Large intestine (tissue), 3 donors: ENCODE measurements at regions not wholly inside any gene's neighbourhood (a gene's known extent, or its start where the extent isn't known, plus 50 kb on each side); places are given as distances from the start of the nearest gene placed in this dataset.

ENCODE experiments used
- DNase-seq, 2 donors: peaks; one replicate each; pipeline versions ENCODE4 v3.0.0 to v3.0.0-alpha.2; 2013
- H3K27ac ChIP-seq: one replicate; pipeline ENCODE4 v1.5.1; 2013; ENCODE audit warnings: low read length
- H3K27me3 ChIP-seq: 2 replicates; pipeline ENCODE4 v1.6.1; 2013; ENCODE audit warnings: low read length; ENCODE audit not compliant: control insufficient read depth, insufficient read depth
- H3K36me3 ChIP-seq: 2 replicates; pipeline ENCODE4 v1.6.1; 2013; ENCODE audit warnings: low read length; ENCODE audit not compliant: control insufficient read depth, insufficient read depth
- H3K4me1 ChIP-seq: one replicate; pipeline ENCODE4 v1.6.1; 2013; ENCODE audit warnings: low read length; ENCODE audit not compliant: control insufficient read depth, insufficient read depth
- H3K4me3 ChIP-seq: one replicate; pipeline ENCODE4 v1.5.1; 2013; ENCODE audit warnings: low read length
- H3K9me3 ChIP-seq: one replicate; pipeline ENCODE4 v1.6.1; 2013; ENCODE audit warnings: mild to moderate bottlenecking, low read depth, low read length, moderate library complexity; ENCODE audit not compliant: control insufficient read depth
- WGBS: methylation state at CpG from one replicate; pipeline ENCODE4 v1.1.5; 2013; ENCODE audit warnings: low lambda C conversion rate; ENCODE audit not compliant: insufficient coverage; 5-methylcytosine and 5-hydroxymethylcytosine counted together

DNA sequence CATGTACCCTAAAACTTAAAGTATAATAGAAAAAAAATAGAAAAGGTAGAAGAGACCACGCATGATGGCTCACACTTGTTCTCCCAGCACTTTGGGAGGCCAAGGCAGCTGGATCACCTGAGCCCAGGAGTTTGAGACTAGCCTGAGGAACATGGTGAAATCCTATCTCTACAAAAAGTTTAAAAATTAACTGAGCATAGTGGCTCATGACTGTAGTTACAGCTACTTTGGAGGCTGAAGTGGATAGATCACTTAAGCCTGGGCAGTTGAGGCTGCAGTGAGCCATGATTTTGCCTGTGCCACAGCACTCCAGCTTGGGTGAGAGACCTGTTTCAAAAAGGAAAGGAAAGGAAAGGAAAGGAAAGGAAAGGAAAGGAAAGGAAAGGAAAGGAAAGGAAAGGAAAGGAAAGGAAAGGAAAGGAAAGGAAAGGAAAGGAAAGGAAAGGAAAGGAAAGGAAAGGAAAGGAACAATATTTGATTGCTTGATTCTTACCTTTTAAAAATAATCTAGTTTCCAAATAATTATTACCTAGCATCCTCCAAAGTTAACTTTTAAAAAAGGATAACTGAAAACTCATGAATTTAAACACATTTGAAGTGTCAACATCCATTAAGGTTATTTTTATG lies 99.9 kb upstream of the PAX6 start:
- no peak for DNase-seq
- Histone ChIP-seq H3K4me3 (no peak overlapping the region), H3K27ac (no peak overlapping the region), H3K27me3 (no peaks in the 10 kb centered on the region), H3K36me3 (no peaks in the 10 kb centered on the region), H3K9me3 (no peaks in the 10 kb centered on the region), H3K4me1 (no peaks in the 10 kb centered on the region)
- 60% methylated on average over 1 of the region's 1 CpG for WGBS

DNA sequence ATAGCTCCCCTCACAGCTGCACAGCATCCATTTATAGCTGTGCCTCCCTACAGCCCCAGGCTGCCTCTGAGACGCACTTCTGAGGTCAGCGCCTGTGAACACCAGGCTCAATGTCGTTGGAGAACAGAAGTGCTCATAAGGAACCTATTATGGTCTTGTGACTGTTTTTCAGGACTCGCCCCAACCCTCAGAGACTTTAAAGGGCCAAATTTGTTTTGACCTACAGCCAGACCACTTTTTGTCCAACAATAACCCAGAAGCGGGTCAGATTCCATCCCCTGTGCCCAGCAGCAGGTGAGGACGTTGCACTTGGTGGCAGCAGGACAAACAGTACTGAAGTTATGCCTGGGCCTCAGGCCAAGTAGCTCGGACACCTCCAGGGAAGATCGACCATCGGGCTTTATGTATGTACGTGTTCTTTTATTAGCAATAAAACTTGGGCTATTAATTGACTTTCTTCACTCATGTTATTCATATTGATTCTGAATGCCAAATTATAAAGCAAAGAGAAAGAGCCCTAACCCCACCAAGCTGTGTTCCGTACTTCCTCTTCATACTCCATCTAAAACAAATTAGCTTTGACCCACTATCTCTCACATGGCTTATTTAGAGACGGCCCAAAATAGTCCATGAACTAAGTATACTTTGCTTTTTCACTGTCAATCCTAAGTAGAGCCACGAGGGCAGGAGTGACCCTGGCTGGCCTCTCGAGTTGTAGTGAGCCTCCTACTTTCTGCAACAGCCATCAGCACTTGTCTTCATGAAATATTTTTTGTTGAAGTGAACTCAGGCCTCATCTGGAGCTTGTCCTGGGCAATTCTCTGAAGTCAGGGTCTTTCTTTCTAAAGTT lies 92.3 kb upstream of the PAX6 start:
- no peak for DNase-seq
- WGBS: no CpG with 5 or more reads among the region's 14 CpGs
- no peak overlapping the region for H3K27ac ChIP-seq
- no peaks in the 10 kb centered on the region for H3K4me1 ChIP-seq
- no peak overlapping the region for H3K4me3 ChIP-seq
- no peaks in the 10 kb centered on the region for H3K9me3 ChIP-seq
- no peaks in the 10 kb centered on the region for H3K36me3 ChIP-seq
- H3K27me3 ChIP-seq: no peaks in the 10 kb centered on the region

DNA sequence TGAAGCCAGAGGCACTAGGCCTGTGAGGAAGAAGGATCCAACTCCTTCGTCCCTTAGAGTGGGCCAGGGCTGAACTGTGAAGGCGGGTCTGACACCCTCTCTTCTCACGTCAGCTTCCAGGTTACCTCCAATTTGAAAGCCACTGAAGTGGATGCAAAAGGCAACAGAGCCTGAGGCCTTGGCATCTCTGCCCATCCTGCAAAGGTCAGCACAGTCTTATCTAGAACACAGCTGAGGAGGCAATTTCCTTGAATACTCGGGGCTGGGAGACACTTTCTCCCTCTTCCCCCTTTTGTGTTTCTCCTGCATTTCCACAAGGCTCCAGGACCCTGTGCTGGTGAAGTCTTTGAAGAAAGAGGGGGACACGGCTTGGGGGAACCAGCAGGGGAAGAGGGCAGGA lies 91.6 kb upstream of the PAX6 start:
- H3K27ac ChIP-seq: no peak overlapping the region
- H3K4me1 ChIP-seq: no peaks in the 10 kb centered on the region
- no CpG with 5 or more reads among the region's 5 CpGs for WGBS
- no peak overlapping the region for H3K4me3 ChIP-seq
- no peak for DNase-seq
- H3K36me3 ChIP-seq: no peaks in the 10 kb centered on the region
- no peaks in the 10 kb centered on the region for H3K9me3 ChIP-seq
- no peaks in the 10 kb centered on the region for H3K27me3 ChIP-seq

DNA sequence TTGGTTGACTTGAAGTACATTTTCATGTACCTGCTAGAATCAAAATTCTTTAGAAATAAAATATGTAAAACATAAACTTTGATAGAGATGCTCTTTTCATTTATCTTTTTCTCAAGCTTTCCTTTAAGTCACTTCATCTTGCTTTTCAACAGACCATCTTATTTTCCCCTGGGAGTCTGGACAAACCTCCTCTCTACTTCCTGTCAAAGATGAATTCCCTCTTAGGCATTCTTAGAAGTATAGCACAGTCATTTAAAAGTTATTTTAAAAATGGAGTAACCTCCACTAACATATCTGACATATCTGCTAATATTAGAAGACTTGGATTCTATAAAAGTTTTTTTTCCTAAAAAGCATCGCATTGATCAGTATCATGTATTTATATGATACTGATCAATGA lies 84.8 kb upstream of the PAX6 start:
- DNase-seq: no peak
- no peaks in the 10 kb centered on the region for H3K4me1 ChIP-seq
- no peaks in the 10 kb centered on the region for H3K27me3 ChIP-seq
- no peak overlapping the region for H3K4me3 ChIP-seq
- no peaks in the 10 kb centered on the region for H3K36me3 ChIP-seq
- WGBS: 80% methylated on average over 1 of the region's 1 CpG
- H3K9me3 ChIP-seq: no peaks in the 10 kb centered on the region
- no peak overlapping the region for H3K27ac ChIP-seq

DNA sequence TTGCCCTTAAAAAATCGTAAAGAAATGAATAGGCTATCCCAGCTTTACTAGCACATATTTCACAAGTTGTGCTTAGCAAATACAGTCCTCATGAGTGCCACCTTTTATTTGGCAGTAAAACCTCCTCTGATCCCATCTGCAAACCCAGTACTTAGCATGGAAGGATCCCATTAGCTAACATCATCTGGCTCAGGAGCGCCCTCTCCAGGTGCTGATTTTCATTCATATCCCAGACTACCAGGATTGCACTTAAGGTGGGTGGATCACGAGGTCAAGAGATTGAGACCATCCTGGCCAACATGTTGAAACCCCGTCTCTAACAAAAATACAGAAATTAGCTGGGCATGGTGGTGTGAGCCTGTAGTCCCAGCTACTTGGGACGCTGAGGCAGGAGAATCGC lies 76.1 kb upstream of the PAX6 start:
- DNase-seq: no peak
- H3K4me1 ChIP-seq: no peaks in the 10 kb centered on the region
- 17% methylated on average over 1 of the region's 6 CpGs for WGBS
- peaks cover 3% of the 10 kb centered on the region for H3K27me3 ChIP-seq
- H3K36me3 ChIP-seq: no peaks in the 10 kb centered on the region
- H3K27ac ChIP-seq: no peak overlapping the region
- H3K4me3 ChIP-seq: no peak overlapping the region
- H3K9me3 ChIP-seq: no peaks in the 10 kb centered on the region

DNA sequence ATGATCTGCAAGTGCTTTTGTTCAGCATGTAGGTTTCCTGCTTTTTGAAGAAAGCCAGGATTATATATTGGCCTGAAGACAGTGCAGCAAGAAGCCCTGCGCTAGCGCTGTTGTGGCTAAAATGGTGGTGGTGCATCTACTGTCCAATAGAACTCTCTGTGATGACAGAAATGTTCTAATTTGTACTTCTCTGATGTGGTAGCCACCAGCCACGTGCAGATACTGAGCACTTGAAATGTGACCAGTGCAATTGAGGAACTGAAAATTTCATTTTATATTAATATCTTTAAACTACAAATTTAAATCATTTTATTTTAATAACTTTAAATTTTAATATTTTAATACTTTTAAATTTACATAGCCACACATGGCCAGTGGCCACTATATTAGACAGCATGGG lies 73.0 kb upstream of the PAX6 start:
- Histone ChIP-seq H3K4me3 (no peak overlapping the region), H3K9me3 (no peaks in the 10 kb centered on the region), H3K4me1 (no peaks in the 10 kb centered on the region), H3K27ac (no peak overlapping the region), H3K27me3 (peaks cover 3% of the 10 kb centered on the region), H3K36me3 (no peaks in the 10 kb centered on the region)
- WGBS: no CpG with 5 or more reads among the region's 3 CpGs
- DNase-seq: no peak

DNA sequence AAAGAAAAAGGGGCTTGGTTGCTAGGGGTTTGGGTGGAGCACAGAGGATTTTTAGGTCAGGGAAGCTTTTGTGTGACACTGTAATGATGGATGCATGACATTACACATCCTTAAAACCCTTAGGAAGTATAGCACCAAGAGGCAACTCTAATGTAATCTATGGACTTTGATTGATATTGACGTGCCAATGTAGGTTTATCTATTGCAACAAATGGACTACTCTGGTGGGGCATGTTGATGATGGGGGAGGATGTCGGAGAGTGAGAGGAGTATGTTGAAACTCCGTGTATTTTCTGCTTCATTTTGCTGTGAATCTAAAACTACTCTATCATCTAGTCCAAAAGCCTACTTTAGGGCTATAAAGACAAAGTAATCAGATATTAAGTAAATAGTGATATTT lies 72.3 kb upstream of the PAX6 start:
- H3K4me3 ChIP-seq: no peak overlapping the region
- WGBS: 83% methylated on average over 1 of the region's 3 CpGs

DNA sequence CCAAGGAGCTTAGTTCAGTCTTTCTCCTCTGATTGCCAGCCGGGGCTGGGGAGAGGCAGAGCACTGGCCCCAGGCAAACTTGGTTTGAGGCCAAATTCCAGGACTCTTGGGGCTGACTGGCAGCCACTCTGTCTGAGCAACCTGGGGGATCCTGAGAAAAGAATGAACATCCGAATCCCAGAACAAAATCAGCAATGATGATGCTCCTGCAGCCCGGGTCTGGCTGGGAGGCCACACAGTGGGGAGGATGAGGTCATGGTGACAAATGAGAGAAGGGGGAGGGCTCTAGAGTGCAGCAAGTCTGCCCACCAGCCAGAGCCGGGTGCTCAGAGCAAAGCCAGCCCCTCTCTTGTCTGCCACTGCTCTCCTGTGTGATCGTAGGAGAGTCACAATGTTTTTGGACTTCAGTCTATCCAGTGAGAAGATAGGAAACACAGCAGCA lies 71.8 kb upstream of the PAX6 start:
- no peak overlapping the region for H3K4me3 ChIP-seq
- peaks cover 6% of the 10 kb centered on the region for H3K27me3 ChIP-seq
- no peak overlapping the region for H3K27ac ChIP-seq
- H3K4me1 ChIP-seq: no peaks in the 10 kb centered on the region
- H3K36me3 ChIP-seq: no peaks in the 10 kb centered on the region
- H3K9me3 ChIP-seq: no peaks in the 10 kb centered on the region
- DNase-seq: no peak
- WGBS: no CpG with 5 or more reads among the region's 5 CpGs

More for the DNA sequence above, 72.3 kb upstream of the PAX6 start:
- DNase-seq: no peak
- Histone ChIP-seq H3K4me1 (no peaks in the 10 kb centered on the region), H3K36me3 (no peaks in the 10 kb centered on the region), H3K27me3 (peaks cover 3% of the 10 kb centered on the region), H3K9me3 (no peaks in the 10 kb centered on the region), H3K27ac (no peak overlapping the region)

DNA sequence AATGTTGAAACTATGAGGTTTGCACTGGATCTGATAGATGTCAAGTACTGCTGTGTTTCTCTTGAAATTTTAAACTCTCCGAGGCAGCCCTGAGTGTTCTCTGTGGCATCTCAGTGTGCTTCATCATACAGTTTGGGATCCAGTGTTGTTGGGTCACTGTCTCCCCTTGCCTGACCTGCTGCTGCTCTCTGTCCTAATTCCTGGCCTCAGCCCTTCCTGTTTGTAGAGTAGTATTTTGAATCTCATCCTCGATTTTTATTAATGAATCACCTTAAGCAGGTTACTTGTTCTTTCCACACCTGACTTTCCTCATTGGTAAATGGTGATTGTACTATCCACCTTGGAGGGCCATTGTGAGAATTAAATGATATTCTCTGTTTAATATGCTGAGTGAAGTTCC lies 70.7 kb upstream of the PAX6 start:
- H3K27me3 ChIP-seq: peaks cover 9% of the 10 kb centered on the region
- WGBS: 100% methylated on average over 1 of the region's 2 CpGs
- H3K4me3 ChIP-seq: no peak overlapping the region

DNA sequence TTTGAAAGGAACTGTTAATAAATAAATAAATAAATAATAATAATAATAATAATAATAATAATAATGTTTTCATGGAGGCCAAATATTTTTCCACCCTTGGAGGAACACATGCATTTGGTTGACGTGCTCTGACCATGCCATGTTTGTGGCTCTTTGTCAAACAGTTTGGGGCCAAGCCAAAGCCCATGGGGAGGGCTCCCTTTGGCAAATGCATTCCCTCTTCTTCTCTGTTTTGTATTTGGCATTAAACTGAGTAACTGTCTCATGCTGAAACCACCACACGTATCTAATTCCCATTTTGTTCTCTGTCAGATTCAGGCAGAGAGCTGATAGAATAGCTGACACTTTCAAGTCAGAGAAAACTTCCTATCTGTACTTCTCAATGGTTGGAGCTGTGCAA lies 68.6 kb upstream of the PAX6 start:
- H3K36me3 ChIP-seq: no peaks in the 10 kb centered on the region
- no peaks in the 10 kb centered on the region for H3K9me3 ChIP-seq
- H3K4me1 ChIP-seq: no peaks in the 10 kb centered on the region
- no peak overlapping the region for H3K4me3 ChIP-seq
- no peak for DNase-seq
- no peak overlapping the region for H3K27ac ChIP-seq
- H3K27me3 ChIP-seq: peaks cover 22% of the 10 kb centered on the region
- WGBS: no CpG with 5 or more reads among the region's 2 CpGs

More for the DNA sequence above, 70.7 kb upstream of the PAX6 start:
- Histone ChIP-seq H3K27ac (no peak overlapping the region), H3K4me1 (no peaks in the 10 kb centered on the region), H3K9me3 (no peaks in the 10 kb centered on the region), H3K36me3 (no peaks in the 10 kb centered on the region)
- no peak for DNase-seq
